GM21381 (cell line): ENCODE measurements at regions not wholly inside any gene's neighbourhood (a gene's known extent, or its start where the extent isn't known, plus 50 kb on each side); places are given as distances from the start of the nearest gene placed in this dataset.

Experiments used
- ATAC-seq: cut with Tn5 transposase; IDR thresholded peaks from one replicate; pipeline ENCODE4 v1.9.1; 2021; ENCODE audit warnings: mild to moderate bottlenecking, moderate library complexity; ENCODE audit not compliant: unreplicated experiment

DNA sequence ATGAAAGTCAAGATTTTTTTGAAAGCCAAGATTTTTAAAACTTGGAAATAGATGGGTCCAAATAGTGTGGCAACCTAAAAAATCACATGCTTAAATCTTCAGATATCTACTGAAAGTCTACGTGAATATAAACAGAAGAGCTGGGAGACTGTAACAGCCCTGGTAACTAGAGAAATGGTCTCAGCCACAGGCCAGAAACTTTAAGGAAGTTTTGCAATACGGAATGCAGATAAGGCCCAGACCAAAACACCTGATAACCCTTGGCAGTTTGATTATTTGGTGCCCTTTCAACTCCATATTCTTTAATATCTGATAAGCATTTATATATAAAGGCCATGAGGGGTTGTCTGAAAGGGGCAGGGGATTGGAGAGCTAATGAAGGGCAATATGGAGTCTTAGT lies 537.3 kb upstream of the TGFBR2 start:
- no peak for ATAC-seq

DNA sequence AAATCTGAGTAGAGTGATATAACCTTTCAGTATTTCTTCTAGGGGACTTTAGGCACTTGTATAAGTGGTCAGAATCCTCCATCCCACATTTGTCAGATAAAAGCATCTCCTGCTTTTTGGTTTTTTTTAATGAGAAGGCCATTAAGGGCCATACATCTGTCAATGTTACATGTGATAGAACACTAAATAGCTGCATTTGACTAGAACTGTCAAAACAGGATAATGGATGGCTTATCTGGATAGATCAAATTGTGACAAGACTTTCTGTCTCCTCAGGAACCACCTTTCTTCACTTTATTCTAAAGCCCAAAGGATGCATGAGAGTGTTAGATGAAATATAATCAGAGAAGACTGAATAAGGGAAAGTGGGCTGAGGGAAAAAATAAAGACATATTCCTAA lies 533.4 kb upstream of the TGFBR2 start:
- ATAC-seq, result no peak

DNA sequence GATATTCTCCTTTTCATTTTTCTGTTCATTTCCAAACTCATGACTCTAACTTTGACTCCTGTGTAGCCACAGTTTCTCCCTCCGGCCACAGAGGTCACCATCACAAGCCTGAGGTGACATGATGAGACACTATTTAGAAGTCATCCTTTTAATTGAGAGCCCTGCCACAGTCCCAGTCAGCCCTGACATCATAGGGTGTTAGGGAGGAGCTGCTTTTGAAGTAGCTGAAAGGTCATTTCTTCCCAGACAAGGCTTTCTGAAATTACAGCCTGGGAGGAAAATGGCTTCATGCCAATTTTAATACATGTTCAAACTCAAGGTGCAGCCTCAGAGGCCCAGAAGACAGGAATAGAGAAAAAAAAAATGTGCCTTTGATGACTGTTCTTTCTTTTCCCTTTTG lies 532.8 kb upstream of the TGFBR2 start:
- ATAC-seq, result no peak

DNA sequence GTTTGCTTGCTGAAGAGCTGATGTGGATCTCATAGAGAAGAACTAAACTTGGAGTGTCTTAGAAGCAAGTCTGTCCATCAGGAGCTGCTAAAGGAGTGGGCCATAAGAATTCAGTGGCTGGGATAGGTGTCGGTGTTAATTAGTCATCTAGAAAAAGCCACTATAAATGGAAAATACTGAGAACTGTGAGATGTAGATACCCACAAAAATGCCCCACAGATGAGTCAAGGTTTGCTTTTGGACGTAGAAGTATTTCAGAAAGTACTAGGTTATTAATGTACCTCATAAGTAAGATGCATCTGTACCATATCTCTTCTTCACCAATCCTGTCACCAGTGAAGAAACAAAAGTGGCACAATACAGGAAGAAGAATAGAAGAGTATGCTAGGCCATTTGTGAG lies 530.9 kb upstream of the TGFBR2 start:
- no peak for ATAC-seq

DNA sequence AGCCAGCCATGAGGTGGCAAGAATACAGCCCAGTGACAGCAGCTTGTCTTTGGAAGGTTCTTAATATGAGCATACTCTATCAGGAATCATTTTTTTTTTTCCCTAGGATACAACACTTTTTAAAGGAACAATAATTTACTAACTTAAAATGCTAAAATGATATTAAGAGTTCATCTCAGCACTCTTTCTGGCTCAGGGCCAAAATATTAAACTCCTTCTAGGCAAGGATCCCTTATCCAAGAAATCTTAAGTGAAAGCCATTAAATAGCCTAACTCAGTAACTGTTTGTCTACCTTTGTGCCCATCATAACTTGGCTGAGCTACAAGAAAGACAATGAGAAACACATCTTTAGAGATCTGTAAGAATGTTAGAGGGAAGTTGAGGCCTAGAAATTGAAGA lies 529.5 kb upstream of the TGFBR2 start:
- no peak for ATAC-seq

DNA sequence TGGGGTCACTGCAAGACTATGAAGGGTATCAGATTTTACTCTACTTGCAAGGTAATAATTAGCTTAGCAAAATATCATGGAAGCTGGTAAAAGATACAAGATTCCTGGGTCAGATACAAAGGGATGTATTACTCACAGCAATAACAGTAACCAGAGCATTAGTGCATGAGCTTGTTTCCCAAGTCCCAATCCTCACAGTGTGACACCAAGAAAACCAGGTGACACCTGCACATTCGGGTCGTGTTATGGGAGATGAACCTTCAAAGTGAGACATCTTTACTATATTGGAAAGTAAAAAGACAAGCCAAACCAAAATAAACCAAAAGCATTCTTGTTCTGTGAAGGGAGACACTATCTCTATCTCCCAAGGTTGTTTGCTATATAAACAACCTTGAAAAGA lies 528.7 kb upstream of the TGFBR2 start:
- ATAC-seq, result no peak

DNA sequence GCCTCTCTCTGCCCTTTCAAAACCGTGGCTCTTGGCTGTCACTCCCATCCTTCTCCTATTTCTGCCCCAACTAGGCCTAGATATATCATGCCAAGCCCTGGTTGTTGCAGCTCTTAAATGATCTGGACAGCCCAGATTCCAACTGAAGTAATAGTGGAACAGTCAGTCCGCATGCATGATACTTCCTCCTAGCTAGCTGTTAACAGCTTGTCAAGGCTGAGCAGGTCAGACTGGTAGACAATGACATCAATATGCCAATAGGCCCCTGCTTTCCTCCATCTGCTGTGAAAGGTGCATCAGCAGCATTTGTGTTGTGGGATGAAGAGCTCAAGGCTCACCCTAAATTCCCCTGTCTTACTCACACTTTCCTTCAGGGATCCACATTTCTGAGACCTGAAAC lies 527.7 kb upstream of the TGFBR2 start:
- no peak for ATAC-seq

DNA sequence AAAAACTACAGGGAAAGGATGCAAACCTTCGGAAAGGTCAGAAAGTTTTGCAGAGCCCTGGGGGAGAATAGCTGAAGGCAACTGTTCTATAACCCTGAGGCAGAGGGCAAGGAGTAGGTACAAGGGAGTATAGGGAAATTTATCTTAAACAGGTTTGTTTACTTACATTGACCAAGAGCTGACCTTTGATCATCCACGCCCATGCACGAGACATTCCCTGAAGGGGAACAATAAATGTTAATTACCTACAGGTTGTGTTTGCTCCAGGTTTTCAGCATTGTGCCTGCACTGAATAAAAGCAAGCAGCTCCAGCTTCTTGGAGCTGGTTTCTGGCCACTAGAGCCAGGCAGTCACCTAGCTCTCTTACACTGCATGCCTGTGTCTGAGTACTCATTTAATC lies 524.5 kb upstream of the TGFBR2 start:
- ATAC-seq, result no peak

DNA sequence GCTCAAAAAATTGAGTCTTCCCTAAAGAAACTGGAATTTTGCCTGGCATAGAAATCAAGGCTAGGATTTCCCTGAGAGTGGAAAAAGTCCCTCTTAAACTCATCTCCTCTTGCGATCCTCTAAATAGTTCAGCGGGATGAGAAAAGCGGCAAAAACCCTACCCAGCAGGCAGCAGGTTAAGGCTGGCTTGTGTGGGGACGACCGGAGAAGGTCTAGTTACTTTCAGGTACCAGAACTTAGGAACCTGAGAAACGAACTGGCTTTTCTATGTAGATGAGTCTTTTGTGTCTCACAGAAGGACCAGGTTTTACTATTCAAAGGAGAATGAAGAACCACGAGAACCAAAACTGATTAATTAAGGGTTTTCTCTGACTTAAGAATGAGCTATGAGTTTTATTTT lies 523.7 kb upstream of the TGFBR2 start:
- ATAC-seq, result no peak

DNA sequence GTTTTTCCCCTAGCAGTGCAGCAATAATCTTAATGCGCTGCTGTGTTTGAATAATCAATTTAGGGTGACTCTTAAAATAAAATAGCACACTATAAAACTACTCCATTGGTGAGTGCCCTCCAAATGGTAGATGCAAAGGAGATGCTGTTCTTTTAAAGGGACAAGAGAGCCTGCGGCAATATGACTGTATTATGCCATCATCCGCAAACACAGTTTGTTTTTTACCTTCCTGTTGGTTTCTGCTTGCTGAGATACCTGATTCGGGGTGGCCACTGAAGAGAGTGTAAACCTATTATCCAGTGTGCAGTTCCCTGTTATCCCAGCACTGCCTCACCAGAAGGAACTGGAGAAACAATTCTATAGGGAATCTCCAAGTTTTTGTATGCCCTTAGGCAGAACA lies 523.1 kb upstream of the TGFBR2 start:
- no peak for ATAC-seq

DNA sequence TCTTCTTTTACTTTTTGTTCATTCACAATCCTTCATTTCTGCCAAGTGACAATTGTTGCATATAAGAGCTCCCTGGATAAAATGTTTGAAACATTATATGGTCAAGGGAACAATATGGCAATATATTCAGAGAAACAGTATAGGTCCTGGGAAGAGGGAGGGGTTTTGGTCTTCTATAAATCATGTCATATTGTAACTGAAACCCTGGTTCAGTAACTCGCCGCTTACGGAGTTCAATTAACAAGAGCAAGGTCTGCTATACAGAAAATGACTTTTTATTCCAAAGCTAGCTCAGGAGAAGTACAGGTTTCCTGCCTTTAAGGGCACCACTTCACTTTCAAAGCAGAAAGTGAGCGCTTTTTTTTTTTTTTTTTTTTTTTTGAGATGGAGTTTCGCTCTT lies 522.1 kb upstream of the TGFBR2 start:
- no peak for ATAC-seq

DNA sequence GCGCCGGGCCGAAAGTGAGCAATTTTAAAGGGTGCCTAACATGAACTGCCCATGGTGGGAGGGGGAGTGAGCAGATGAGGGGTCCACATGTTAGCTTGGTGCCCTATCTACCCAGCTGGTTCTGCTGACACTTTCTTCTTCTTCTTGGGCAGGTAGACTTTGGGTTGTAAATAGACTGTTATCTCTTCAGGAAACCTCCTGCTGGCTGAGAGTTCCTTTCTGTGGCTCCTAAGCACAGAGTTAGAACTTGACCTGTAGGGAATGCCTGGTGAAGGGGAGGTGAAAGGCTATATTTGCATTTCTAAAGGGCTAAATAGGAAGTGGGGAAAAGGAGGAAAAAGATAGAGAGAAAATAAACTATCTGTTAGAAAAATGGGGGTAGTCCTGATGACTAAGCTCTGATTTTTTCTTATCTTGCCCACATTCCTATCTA lies 521.4 kb upstream of the TGFBR2 start:
- no peak for ATAC-seq

DNA sequence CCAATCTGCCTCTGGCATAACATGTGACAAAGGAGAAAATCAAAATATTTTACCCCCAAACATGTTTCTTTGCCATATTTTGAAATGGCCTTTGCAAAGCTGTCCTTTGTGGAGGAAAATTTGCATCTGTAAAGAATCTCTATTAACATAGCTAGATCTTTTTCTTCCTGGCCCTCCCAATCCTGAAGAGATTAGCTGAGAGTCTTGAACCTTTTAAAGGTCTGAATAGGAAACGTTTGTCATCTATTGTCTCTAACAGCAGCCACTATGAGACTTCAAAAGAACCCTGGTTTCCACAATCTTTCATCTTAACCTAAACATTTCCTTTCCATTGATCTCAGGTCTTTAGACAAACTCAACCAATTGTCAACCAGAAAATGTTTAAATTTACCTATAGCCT lies 520.9 kb upstream of the TGFBR2 start:
- ATAC-seq, result no peak

DNA sequence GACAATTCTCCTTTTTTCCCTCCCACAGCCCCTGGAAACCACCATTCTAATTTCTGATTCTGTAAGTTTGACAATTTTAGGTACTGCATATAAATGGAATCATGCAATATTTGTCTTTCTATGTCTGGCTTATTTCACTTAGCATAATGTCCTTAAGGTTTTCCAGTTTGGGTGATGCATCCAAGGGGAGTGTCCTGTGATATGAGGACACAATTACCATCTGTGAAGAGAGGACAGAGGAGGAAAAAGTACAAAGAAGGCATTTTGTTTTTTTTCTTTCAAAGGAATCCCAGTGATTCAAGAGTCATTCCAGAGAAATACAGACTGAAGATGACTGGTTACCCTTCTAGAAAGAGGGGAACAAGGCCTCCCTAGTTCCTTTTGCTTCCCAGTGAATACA lies 514.7 kb upstream of the TGFBR2 start:
- ATAC-seq, result no peak

DNA sequence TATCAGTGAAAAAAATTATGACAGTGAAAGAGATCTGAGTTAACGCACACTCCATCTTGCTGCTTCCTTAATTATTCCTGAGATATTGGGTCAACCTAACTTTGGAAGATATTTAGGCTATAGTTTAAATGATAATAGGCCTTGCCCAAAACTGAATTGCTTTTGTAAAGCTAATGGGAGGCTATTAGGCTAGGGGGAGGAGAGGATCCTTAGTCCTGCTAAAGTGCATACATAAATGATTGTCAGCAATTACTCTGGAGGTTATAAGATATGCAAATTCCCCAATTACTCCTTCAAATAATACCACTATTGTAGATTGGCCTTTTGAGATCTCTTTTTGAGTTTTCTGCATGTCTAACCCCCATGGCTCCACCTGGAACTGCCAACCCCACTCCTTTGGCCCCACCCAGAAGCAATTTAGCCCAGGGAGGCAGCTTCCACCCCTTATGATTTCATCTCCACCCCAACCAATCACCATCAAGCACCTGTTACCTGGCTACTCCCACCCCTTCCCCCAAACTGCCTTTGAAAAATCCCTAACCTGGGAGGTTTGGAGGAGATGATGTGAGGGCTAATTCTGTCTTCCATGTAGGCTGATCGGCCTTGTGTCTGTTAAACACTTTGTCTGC lies 509.3 kb upstream of the TGFBR2 start:
- no peak for ATAC-seq

DNA sequence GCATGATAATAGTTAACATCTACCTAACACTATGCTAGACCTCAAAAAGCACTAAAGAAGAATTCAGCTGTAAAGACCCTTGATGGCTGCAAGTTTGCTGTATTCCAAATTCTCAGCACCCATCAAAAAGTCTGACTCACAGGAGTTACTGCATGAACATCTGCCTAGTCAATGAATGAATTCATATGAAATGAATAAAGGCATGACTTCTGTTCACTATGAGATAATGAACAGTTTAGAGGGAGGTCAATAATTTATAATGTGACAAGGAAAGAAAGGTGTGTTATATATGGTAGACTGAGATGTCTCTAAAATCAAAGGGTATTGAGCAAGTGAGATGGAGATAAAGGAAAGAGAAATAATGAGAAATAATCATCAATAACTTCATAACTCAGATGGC lies 508.2 kb upstream of the TGFBR2 start:
- ATAC-seq, result no peak

DNA sequence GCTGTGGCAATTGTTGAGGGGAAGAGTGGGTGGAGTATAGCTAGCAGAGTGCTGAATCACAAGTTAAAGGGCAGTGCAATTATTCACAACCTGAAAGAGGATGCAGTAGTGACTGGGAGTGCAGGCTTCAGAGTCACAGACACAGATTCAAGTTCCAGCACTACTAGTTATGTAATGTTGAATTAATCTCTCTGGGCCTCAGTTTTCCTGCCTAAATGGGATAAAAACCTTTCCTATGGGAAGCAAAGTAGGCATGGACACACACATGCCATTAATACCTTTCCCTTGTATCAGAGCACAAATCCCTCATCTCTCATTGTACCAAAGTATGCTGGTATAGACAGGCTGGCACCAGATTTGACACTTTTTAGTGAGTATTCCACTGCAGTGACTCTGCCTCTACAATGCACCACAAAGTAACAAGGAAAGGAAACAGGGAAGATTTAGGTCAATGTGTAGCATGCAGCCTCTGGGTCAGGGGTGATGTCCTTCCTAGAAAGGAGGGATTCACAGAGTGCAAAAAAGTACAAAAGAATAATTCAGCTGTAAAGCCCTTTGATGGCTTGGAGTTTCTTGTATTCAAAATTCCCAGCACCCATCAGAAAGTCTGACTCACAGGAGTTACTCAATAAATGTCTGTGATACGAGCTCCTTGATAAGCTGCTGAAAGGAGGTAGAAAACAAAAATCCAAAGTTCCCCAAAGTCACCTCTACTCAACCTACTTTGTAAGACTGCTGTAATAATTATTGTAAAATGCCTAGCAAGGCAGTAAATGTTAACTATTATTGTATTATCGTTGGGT lies 507.5 kb upstream of the TGFBR2 start:
- ATAC-seq, result no peak

DNA sequence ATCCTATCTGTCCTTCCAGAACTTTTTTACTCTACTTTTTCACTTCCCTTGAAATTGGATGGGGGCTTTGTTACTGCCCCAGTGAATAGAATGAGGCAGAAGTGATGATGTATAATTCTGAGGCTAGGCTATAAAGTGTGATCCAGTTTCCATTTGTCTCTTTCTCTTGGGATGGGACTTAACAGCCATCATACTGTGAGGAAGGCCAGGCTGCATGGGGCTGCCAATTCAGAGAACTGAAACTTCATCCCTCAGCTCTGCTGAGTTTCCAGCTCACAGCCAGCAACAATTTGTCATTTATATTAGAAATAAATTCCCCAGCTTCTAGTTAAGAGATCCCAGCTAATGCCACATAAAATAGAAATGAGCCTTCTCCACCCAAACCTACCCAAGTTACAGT lies 504.0 kb upstream of the TGFBR2 start:
- ATAC-seq, result no peak

DNA sequence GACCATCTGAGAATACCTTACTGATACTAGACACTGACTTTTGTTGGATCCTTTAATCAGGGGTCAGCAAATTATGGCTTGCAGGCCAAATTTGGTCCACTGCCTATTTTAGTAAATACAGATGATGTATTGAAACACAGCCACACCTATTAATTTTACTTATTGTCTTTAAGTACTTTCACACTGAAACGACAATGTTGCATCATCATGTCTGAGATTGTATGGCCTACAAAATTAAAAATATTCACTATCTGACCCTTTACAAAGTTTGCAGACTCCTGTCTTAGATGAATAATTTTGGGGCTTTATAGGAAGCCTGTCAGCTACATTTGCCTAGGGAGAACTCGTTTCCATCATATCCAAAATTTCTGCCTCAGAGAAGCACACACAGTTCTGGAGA lies 503.2 kb upstream of the TGFBR2 start:
- no peak for ATAC-seq

DNA sequence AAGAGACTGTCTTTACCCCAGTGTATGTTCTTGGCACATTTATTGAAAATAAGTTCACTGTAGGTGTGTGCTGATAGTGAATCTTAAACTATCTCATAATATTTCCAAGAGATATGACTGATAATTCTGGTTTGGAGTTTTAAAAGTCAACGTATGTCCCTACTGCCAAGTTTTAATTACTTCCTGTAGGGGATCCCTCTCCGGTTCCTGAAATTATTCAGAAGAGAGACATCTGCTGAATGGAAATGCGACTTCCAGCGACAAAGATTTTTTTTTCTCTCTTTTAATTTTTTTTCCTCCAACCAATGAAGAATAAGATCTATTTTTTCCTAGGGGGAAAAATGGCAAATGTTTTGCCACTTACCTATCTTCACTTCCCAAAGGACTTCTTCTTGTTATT lies 498.9 kb upstream of the TGFBR2 start:
- ATAC-seq, result no peak

DNA sequence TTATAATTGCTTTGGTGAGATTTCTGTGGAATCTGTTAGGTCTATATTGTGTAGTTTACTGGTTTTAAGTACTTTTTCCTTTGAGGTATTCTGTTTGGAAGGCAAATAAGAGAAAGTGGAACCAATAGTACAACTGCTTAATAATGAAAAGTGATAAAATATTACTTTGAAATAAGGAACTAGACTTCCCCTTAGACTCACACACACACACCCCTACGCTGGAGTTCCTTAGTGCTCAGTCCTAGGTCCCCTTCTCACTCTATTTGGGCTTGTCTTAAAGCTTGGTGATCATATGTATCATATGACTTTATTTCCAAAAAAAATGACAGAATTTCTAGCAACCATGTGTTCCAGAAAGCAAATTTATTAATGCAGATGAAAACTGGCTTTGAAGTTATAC lies 494.0 kb upstream of the TGFBR2 start:
- no peak for ATAC-seq

DNA sequence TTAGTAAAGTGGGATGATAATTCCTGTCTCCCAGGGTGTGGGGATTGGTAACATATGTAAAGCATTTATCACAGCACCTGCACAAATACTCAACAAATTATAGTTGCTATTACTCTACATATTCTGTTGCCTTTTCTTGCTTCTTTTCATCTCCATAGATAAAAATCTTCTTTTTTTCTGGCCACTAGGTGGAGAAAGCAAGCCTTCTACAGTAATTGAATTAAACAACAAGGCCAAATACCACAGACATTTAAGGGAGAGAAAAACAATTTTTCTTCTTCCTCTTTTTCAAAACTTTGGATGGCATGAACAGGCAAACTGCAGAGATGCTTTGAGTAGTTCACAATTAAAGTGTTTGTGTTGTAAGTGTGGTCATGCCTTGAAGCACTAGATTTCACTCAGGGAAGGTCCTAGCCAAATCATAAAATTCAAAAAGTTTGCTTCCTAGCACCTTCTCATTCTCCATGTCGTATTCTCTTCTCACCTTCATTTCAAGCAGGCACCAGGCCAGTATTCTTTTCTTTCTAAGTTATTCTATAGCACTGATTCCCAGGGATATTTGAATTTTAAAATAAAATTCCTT lies 493.4 kb upstream of the TGFBR2 start:
- no peak for ATAC-seq
